Activated CD4-positive, alpha-beta T cell treated with anti-CD3 and anti-CD28 coated beads, Interleukin-10, Interleukin-2, amounts not matched to agents 100 ng/mL and 50 ng/mL, durations not matched to agents 16 hours and 8 hours (primary cell): ENCODE measurements at regions not wholly inside any gene's neighbourhood (a gene's known extent, or its start where the extent isn't known, plus 50 kb on each side); places are given as distances from the start of the nearest gene placed in this dataset.
"Not testable (repeated sequence)": the region's sequence is repeated elsewhere in the genome, so short reads cannot be mapped to it uniquely, and the experiment has no call there.

Source experiments
- DNase-seq: peaks from one replicate; pipeline ENCODE4 v3.0.0-alpha.2; 2020

DNA sequence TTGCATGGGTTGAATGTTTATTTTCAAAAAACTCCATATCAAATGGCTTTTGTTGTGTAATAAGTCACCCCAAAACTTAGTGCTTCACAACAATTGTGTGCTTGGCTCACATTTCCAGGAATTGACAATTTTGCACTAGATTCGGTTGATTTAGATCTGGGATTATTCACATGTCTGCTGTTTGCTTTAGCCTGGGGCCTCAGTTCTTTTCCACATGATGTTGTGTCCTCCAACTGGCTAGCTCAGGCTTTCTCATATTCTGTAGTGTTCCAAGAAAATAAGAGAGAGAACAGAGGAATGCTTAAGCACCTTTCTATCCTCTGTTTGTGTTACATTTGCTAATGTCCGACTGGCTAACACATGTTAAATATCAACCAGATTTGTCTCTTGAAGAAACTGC is 281.5 kb upstream of the ADGRL4 start:
- no peak for DNase-seq

DNA sequence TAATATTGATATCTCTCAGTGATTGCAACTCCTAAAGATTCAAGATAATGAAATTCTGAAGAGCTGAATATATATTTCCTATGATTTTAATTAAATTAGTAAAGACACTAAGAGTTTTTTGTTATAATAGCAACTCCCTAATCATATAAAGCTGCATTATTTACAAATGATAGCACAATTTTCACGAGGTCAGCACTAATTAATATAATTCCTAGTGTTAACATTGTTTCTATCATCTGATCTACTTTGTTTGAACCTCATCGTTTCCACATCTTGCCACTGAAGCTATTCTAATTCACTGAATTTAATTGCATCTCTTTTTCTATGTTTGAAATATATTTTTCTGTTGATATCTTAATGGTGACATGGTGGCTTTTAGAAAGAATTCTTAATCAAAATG is 279.1 kb upstream of the ADGRL4 start:
- DNase-seq = no peak

GRCh38 chr1:79283451-79283850 is 276.9 kb upstream of the ADGRL4 start:
- DNase-seq = no peak

- no peak for DNase-seq
Observed at GRCh38 chr1:79281442-79281841, 274.9 kb upstream of the ADGRL4 start.

DNA sequence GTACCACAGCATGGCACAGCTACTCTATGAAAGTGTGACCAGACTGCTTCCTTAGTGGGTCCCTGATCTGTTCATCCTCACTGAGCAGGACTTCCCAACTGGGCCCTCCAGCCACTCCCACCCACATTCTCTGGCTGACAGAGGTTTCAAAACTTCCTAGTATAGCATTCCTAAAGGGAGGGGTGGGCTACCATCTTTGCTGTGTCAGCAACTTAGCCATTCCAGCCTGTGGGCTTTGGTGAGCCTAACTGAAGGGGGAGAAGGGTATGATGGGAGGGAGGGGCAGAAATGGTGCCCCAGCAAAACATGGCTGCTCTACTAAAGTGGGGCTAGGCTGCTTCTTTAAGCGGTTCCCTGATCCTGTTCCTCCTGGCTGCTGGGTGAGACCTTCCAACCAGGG is 265.2 kb upstream of the ADGRL4 start:
- DNase-seq = no peak

- no peak for DNase-seq
Observed at GRCh38 chr1:79264975-79265818, 258.7 kb upstream of the ADGRL4 start.

DNA sequence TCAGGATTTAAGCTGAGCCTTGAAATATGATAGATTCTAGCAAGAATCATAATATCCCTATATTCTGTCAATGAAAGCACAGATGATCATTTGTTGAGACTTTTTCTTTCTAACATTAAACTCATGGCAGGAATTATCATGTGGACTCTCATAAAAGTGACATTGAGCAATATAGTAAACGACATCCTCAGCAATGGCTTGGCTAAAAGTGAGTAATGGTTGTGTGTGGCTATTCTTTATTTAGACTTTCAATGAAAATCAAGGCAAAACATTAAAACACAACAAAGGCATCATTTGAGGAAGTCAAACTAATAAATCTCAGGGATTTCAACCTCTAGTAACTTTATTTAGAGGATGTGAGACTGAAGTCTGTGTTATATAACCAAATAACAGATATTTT is 257.8 kb upstream of the ADGRL4 start:
- no peak for DNase-seq

GRCh38 chr1:79262745-79263258 is 256.3 kb upstream of the ADGRL4 start:
- no peak for DNase-seq

- DNase-seq = no peak
Observed at GRCh38 chr1:79259390-79260336, 253.1 kb upstream of the ADGRL4 start.

- no peak for DNase-seq
Observed at GRCh38 chr1:79255421-79255820, 248.9 kb upstream of the ADGRL4 start.

DNA sequence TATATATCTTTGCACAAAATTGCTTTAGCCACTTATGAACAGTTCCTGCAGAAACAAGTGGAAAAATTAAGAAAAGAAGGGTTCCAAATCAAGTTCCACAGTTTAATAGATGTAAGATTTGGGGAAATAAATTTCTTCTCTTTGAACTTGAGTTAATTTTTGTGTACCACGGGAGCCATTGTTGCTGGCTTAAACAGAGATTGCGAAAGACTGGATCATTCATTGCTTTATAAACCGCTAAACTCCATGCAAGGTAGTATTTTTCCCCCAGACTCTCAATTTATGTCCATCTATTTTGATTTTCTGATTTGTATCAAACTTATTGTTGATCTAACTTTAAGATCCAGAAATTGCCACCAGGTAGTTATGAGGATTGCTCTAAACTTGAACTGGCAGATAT is 246.1 kb upstream of the ADGRL4 start:
- DNase-seq = no peak

GRCh38 chr1:79239840-79240239 is 233.3 kb upstream of the ADGRL4 start:
- no peak for DNase-seq

- DNase-seq = no peak
Observed at GRCh38 chr1:79235301-79236002, 228.9 kb upstream of the ADGRL4 start.

DNA sequence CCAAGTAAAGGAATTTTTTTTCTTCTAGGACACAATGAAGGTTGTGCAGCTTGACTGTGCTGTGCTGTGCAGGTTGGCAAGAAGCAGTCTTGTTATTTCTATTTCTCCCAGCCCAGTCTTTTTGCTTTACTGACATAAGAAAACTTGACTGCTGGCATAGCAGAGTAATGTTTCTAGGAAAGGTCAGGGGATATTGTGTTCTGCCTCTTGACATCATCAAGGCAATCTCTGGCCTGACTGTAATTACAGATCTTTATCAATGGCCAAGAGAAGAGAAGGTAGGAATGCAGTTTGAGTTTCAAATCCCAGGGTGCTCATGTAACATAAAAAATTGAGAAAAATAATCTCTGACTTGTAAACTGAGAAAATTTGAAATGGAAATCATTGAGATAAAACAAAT is 226.3 kb upstream of the ADGRL4 start:
- DNase-seq = no peak

DNA sequence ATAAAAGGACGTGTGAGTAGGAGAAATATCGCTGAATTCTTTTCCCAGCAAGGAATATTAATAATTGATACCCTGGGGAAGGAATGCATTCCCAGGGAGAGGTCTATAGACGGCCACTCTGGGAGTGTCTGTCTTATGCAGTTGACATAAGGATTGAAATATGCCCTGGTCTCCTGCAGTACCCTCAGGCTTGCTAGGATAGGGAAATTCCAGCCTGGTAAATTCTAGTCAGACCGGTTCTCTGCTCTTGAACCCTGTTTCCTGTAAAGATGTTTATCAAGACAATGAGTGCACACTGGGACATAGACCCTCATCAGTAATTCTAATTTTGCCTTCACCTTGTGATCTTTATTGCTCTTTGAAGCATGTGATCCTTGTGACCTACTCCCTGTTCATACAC is 224.2 kb upstream of the ADGRL4 start:
- not testable (repeated sequence) for DNase-seq

- no peak for DNase-seq
Observed at GRCh38 chr1:79226963-79227362, 220.4 kb upstream of the ADGRL4 start.

DNA sequence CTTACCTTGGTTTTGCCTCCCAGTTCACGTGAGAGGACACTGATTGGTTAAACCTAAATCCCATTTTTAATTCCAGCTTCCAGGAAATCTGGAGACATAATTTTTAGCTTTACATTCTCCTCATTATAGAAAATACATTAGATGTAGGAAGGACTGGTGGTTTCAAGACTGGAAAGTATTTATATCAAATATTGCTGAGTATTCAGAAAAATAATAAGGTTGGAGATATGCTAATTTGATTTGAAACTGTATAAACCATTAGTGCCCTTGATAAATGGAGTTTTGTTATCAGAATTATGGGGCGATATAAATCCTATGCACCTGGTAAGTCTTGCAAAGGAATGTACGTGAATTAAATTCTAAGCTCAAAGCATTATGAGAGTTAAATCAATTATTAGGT is 218.0 kb upstream of the ADGRL4 start:
- no peak for DNase-seq

DNA sequence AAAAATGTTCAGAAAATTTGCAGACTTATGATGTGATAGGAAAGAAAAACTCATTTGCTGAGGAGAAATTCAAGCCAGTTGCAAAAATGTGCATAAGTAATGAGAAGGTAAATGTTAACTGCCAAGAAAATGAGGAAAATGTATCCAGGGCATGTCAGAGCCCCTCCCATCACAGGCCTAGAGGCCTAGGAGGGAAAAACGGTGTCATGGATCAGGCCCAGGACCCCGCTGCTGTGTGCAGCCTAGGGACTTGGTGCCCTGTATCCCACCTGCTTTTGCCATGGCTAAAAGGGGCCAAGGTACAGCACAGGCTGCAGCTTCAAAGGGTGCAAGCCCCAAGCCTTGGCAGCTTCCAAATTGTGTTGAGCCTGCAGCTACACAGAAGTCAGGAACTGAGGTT is 214.0 kb upstream of the ADGRL4 start:
- DNase-seq = no peak

GRCh38 chr1:79215311-79215710 is 208.8 kb upstream of the ADGRL4 start:
- no peak for DNase-seq

- DNase-seq = no peak
Observed at GRCh38 chr1:79207786-79208185, 201.3 kb upstream of the ADGRL4 start.

DNA sequence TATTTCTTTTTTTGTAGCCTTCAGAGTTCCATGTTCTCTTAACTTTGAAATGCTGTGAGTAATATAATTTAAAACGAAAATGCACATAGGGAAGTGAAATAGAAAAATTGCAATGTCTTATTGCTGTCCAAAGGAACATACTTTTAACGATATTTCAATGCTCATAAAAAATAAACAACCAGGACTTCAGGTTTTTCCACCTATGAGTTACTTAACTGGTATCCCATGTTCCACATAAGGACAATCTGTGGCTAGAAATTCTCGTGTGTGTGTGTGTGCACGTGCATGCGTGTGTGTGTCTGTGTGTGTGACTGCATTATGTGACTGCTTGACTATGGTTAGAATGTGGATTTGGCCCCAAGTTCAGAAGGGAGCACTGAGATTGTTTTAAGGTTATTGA is 200.8 kb upstream of the ADGRL4 start:
- DNase-seq = no peak

GRCh38 chr1:79204779-79205479 is 198.4 kb upstream of the ADGRL4 start:
- no peak for DNase-seq
